ENCODE measurements at regions not wholly inside any gene's neighbourhood (a gene's known extent, or its start where the extent isn't known, plus 50 kb on each side); places are given as distances from the start of the nearest gene placed in this dataset.

GRCh38 chr1:181341026-181341632, 142.2 kb upstream of the CACNA1E start:
- DNase-seq, result no peak

GRCh38 chr1:181344091-181344490, 139.2 kb upstream of the CACNA1E start:
- no peak for DNase-seq

GRCh38 chr1:181345146-181345545, 138.2 kb upstream of the CACNA1E start:
- no peak for DNase-seq

- DNase-seq, result no peak
Measured at GRCh38 chr1:181347495-181348390, 135.6 kb upstream of the CACNA1E start.

- no peak for DNase-seq
Measured at GRCh38 chr1:181349512-181349911, 133.8 kb upstream of the CACNA1E start.

GRCh38 chr1:181350131-181350530, 133.2 kb upstream of the CACNA1E start:
- DNase-seq, result no peak

GRCh38 chr1:181351740-181352139, 131.6 kb upstream of the CACNA1E start:
- no peak for DNase-seq

GRCh38 chr1:181352695-181353094, 130.6 kb upstream of the CACNA1E start:
- no peak for DNase-seq

GRCh38 chr1:181353526-181353925, 129.8 kb upstream of the CACNA1E start:
- no peak for DNase-seq

GRCh38 chr1:181354865-181355264, 128.5 kb upstream of the CACNA1E start:
- DNase-seq, result no peak

GRCh38 chr1:181356505-181357340, 126.6 kb upstream of the CACNA1E start:
- DNase-seq, result no peak

- no peak for DNase-seq
Measured at GRCh38 chr1:181359012-181359411, 124.3 kb upstream of the CACNA1E start.

- DNase-seq, result no peak
Measured at GRCh38 chr1:181364801-181365200, 118.5 kb upstream of the CACNA1E start.

- DNase-seq, result no peak
Measured at GRCh38 chr1:181366910-181367309, 116.4 kb upstream of the CACNA1E start.

- no peak for DNase-seq
Measured at GRCh38 chr1:181369416-181369815, 113.9 kb upstream of the CACNA1E start.

GRCh38 chr1:181383695-181384094, 99.6 kb upstream of the CACNA1E start:
- no peak for DNase-seq

GRCh38 chr1:181386340-181386739, 97.0 kb upstream of the CACNA1E start:
- no peak for DNase-seq

GRCh38 chr1:181386951-181387350, 96.4 kb upstream of the CACNA1E start:
- no peak for DNase-seq

- no peak for DNase-seq
Measured at GRCh38 chr1:181387702-181388101, 95.6 kb upstream of the CACNA1E start.

GRCh38 chr1:181390410-181391077, 92.8 kb upstream of the CACNA1E start:
- peak; percentile 60 for DNase-seq

GRCh38 chr1:181391301-181391900, 91.9 kb upstream of the CACNA1E start:
- no peak for DNase-seq

GRCh38 chr1:181392133-181392532, 91.2 kb upstream of the CACNA1E start:
- no peak for DNase-seq
